ENCODE measurements at regions not wholly inside any gene's neighbourhood (a gene's known extent, or its start where the extent isn't known, plus 50 kb on each side); places are given as distances from the start of the nearest gene placed in this dataset.

DNA sequence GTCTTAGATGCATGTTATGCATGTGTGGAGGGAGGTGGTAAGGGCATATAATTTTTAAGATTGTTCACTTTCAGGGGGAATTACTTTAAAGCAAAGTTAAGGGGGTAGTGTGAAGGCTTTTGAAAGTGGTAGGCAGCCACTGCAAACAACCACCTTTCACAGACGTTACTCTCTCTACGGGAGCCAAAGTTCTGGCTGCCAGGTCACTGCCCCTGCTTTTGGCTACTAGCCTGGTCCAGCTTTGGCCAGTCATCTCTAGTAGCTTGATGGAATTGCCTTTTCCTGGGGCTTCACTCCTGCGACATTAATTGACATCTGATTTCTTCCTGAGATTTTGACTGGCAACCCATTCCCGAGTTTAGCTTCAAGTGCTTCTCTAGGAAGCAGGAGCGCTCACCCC, 397.5 kb downstream of the CDH11 start:
- no peak for DNase-seq (ENCODE audit: low spot score)
- H3K36me3 ChIP-seq, result no peaks in the 10 kb centered on the region
- H3K27ac ChIP-seq, result no peak overlapping the region
- ATAC-seq (ENCODE audit: insufficient number of reproducible peaks, low FRiP score, low read depth), result no peak
- TF ChIP-seq, protein P1, sequence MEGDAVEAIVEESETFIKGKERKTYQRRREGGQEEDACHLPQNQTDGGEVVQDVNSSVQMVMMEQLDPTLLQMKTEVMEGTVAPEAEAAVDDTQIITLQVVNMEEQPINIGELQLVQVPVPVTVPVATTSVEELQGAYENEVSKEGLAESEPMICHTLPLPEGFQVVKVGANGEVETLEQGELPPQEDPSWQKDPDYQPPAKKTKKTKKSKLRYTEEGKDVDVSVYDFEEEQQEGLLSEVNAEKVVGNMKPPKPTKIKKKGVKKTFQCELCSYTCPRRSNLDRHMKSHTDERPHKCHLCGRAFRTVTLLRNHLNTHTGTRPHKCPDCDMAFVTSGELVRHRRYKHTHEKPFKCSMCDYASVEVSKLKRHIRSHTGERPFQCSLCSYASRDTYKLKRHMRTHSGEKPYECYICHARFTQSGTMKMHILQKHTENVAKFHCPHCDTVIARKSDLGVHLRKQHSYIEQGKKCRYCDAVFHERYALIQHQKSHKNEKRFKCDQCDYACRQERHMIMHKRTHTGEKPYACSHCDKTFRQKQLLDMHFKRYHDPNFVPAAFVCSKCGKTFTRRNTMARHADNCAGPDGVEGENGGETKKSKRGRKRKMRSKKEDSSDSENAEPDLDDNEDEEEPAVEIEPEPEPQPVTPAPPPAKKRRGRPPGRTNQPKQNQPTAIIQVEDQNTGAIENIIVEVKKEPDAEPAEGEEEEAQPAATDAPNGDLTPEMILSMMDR (IDR thresholded peaks at IDR 0.05), result no peak
- H3K4me3 ChIP-seq, result no peak overlapping the region
- H3K9me3 ChIP-seq, result no peaks in the 10 kb centered on the region
- no peaks in the 10 kb centered on the region for H3K4me1 ChIP-seq (ENCODE audit: control insufficient read depth in 1 of 2, low read depth in 2 of 2)
- H3K27me3 ChIP-seq (replicated peaks; ENCODE audit: insufficient read depth), result no peaks in the 10 kb centered on the region

DNA sequence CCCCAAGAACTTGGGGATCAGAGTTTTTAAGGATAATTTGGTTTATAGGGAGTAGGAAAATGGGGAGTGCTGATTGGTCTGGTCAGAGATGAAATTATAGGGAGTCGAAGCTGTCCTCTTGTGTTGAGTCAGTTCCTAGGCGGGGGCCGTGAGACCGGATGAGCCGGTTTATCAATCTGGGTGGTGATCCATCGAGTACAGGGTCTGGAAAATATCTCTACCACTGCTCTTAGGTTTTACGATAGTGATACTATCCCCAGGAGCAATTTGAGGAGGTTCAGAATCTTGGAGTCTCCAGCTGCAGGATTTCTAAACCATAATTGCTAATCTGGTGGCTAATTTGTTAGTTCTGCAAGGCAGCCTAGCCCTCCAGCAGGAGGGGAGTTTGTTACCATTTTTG, 403.4 kb downstream of the CDH11 start:
- TF ChIP-seq, protein P1 (IDR thresholded peaks at IDR 0.05), result no peak
- no peak for ATAC-seq (ENCODE audit: insufficient number of reproducible peaks, low FRiP score, low read depth)

DNA sequence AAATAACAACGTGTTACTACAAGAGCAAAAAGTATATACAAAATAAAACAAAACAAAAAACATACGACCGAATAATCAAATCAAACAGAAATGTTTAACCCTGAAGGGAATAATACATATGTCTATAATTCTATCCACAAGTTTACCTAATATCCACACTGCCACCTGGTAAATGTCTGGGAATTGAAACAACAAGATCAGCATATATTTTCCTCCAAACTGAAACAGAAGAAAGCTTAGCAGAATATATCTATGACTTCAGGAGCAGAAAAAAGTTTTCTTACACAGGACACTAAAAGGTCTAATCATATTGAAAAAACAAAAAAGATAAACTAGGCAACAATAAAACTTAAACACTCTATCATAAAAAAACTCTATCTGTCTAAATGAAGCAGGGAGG, 404.0 kb downstream of the CDH11 start:
- H3K36me3 ChIP-seq, result no peaks in the 10 kb centered on the region
- H3K27me3 ChIP-seq (replicated peaks; ENCODE audit: insufficient read depth), result no peaks in the 10 kb centered on the region
- H3K4me3 ChIP-seq, result no peak overlapping the region
- TF ChIP-seq, protein P1 (IDR thresholded peaks at IDR 0.05), result no peak
- H3K4me1 ChIP-seq (ENCODE audit: control insufficient read depth in 1 of 2, low read depth in 2 of 2), result no peaks in the 10 kb centered on the region
- H3K9me3 ChIP-seq, result no peaks in the 10 kb centered on the region
- H3K27ac ChIP-seq, result no peak overlapping the region
- DNase-seq (ENCODE audit: low spot score) (no peak), ATAC-seq (ENCODE audit: insufficient number of reproducible peaks, low FRiP score, low read depth) (no peak)

More for the DNA sequence above, 403.4 kb downstream of the CDH11 start:
- H3K27ac ChIP-seq, result no peak overlapping the region
- no peaks in the 10 kb centered on the region for H3K36me3 ChIP-seq
- H3K27me3 ChIP-seq (replicated peaks; ENCODE audit: insufficient read depth), result no peaks in the 10 kb centered on the region
- H3K4me1 ChIP-seq (ENCODE audit: control insufficient read depth in 1 of 2, low read depth in 2 of 2), result no peaks in the 10 kb centered on the region
- no peaks in the 10 kb centered on the region for H3K9me3 ChIP-seq
- no peak for DNase-seq (ENCODE audit: low spot score)
- no peak overlapping the region for H3K4me3 ChIP-seq

DNA sequence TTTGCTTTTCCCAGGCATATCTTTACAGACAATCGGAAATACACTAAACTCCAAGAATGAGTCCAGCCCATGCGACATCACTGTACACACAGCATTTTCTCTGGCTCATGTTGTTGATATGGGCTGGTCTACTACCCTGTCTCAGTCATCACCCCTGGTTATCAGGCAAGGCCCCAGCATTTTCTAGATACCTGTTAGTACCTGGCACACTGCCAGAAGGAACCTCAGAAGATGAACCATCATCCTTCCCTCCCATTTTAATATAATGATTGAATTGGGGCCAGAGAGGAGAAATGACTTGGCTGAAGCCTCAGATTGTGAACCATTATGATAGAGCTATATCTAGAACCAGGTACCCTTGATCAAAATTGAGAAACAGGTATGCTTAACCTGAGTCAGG, 406.2 kb downstream of the CDH11 start:
- no peak overlapping the region for H3K4me3 ChIP-seq
- TF ChIP-seq, protein P1 (IDR thresholded peaks at IDR 0.05), result no peak
- ATAC-seq (ENCODE audit: insufficient number of reproducible peaks, low FRiP score, low read depth) (no peak), DNase-seq (ENCODE audit: low spot score) (no peak)
- H3K4me1 ChIP-seq (ENCODE audit: control insufficient read depth in 1 of 2, low read depth in 2 of 2), result no peaks in the 10 kb centered on the region
- H3K27ac ChIP-seq, result no peak overlapping the region
- H3K36me3 ChIP-seq, result no peaks in the 10 kb centered on the region
- no peaks in the 10 kb centered on the region for H3K9me3 ChIP-seq
- H3K27me3 ChIP-seq (replicated peaks; ENCODE audit: insufficient read depth), result no peaks in the 10 kb centered on the region

DNA sequence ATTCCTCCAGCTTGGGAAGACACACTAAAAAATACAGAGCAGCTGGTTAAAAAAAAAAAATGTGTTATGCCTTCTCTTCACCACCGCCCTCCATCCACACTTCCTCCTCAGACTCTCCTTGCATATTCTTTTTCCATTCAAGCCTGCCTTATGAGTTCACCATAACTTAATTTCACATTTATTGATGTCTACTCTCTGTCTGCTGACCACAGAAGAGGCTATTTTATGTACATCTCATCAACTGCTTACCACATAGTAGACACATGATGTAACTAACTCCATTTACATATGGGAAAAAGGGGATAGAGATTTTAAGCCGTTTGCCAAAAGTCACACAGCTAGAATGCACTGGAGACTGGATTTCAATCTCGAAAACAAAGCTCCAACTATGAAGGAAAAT, 409.8 kb downstream of the CDH11 start:
- ATAC-seq (ENCODE audit: insufficient number of reproducible peaks, low FRiP score, low read depth), result no peak
- H3K27ac ChIP-seq, result no peak overlapping the region
- H3K27me3 ChIP-seq (replicated peaks; ENCODE audit: insufficient read depth), result no peaks in the 10 kb centered on the region
- H3K4me3 ChIP-seq, result no peak overlapping the region
- H3K9me3 ChIP-seq, result no peaks in the 10 kb centered on the region
- TF ChIP-seq, protein P1 (IDR thresholded peaks at IDR 0.05), result no peak
- H3K4me1 ChIP-seq (ENCODE audit: control insufficient read depth in 1 of 2, low read depth in 2 of 2), result no peaks in the 10 kb centered on the region
- no peaks in the 10 kb centered on the region for H3K36me3 ChIP-seq
- no peak for DNase-seq (ENCODE audit: low spot score)
